ENCODE measurements at regions not wholly inside any gene's neighbourhood (a gene's known extent, or its start where the extent isn't known, plus 50 kb on each side); places are given as distances from the start of the nearest gene placed in this dataset.

GRCh38 chr22:49713003-49713402 is 114.7 kb downstream of the BRD1 start:
- no peak overlapping the region for H3K4me3 ChIP-seq (replicated peaks in 1 of 2; ENCODE audit: low read depth in 1 of 2, low read length in 2 of 2)
- no peaks in the 10 kb centered on the region for H3K36me3 ChIP-seq (ENCODE audit: control insufficient read depth in 1 of 2, insufficient read depth in 2 of 2, low read length in 2 of 2)
- DNase-seq (ENCODE audit: low read depth, low spot score) (no peak), ATAC-seq (no peak)
- H3K9me3 ChIP-seq (ENCODE audit: control insufficient read depth in 1 of 2, insufficient read depth in 1 of 2, low read depth in 1 of 2, low read length in 2 of 2) = no peaks in the 10 kb centered on the region
- RAD21 ChIA-PET (ENCODE audit: low non-redundant PET in 1 of 2, low total read pairs in 2 of 2, uncharacterized antibody in 2 of 2, unreplicated experiment in 2 of 2) = no interaction called here
- no peaks in the 10 kb centered on the region for H4K20me1 ChIP-seq (ENCODE audit: insufficient read depth)
- intact Hi-C loops (cut with micrococcal nuclease) = no loop called here
- peaks cover 34% of the 10 kb centered on the region; the same call in 1 of the 2 replicates for H3K27me3 ChIP-seq (ENCODE audit: insufficient read depth, low read length)
- no peak overlapping the region for H2AFZ ChIP-seq (ENCODE audit: low read depth, low read length, poor library complexity, severe bottlenecking)
- no peaks in the 10 kb centered on the region for H3K4me1 ChIP-seq (ENCODE audit: control insufficient read depth in 1 of 2, insufficient read depth in 2 of 2, low read length in 2 of 2)
- no peak overlapping the region for H3K9ac ChIP-seq (ENCODE audit: low read length)
- no peak overlapping the region for H3K4me2 ChIP-seq (ENCODE audit: low read length)
- CTCF ChIA-PET = no interaction called here
- TF ChIP-seq JUND (IDR thresholded peaks at IDR 0.05) = no peak
- TF ChIP-seq SRF (IDR thresholded peaks at IDR 0.05; ENCODE audit: low read depth) = no peak
- BruUV-seq (replicated peaks) = no TSS peak
- H3K9me2 ChIP-seq (ENCODE audit: insufficient read depth) = no peaks in the 10 kb centered on the region
- H3K27ac ChIP-seq (ENCODE audit: low read depth, low read length) = no peak overlapping the region
- no peaks in the 10 kb centered on the region for H3K79me2 ChIP-seq (ENCODE audit: insufficient read depth, low read length)
- POLR2A ChIA-PET = no interaction called here

DNA sequence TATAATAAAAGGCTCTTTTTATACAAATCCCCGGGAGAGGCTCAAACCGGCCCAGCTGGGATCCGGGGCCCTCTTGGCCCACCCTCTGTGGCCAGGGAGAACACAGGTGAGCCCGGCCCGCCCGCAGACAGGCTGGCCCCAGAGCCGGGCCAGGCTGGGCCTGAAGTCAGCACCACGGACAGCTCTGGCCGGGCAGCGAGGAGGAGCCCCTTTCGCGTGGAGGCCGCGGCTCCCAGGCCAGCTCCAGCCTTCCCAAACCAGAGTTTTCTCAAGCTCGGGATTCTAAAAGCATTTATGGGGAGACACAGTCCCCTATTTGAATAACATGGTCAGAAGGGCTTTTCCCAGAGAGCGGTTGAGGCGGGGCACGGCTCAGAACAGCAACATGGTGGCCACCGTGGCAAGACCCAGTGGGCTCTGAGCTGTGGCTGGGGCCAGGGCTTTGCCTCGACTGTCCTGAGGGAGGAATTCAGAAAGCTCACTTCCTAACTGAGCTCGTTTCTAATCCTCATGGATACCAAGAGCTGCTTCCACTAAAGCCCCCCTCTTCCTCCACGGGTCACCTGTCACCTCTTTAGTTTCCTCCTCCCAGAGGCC is 115.4 kb downstream of the BRD1 start:
- POLR2A ChIA-PET = no interaction called here
- no peaks in the 10 kb centered on the region for H3K79me2 ChIP-seq (ENCODE audit: insufficient read depth, low read length)

More for the DNA sequence above, 115.4 kb downstream of the BRD1 start:
- no TSS peak for BruUV-seq (replicated peaks)
- intact Hi-C loops (cut with micrococcal nuclease) = no loop called here
- ChIA-PET RAD21 (ENCODE audit: low non-redundant PET in 1 of 2, low total read pairs in 2 of 2, uncharacterized antibody in 2 of 2, unreplicated experiment in 2 of 2) (no interaction called here), CTCF (no interaction called here)
- Histone ChIP-seq H3K9ac (ENCODE audit: low read length) (no peak overlapping the region), H3K4me1 (ENCODE audit: control insufficient read depth in 1 of 2, insufficient read depth in 2 of 2, low read length in 2 of 2) (no peaks in the 10 kb centered on the region), H3K4me3 (replicated peaks in 1 of 2; ENCODE audit: low read depth in 1 of 2, low read length in 2 of 2) (no peak overlapping the region), H3K9me3 (ENCODE audit: control insufficient read depth in 1 of 2, insufficient read depth in 1 of 2, low read depth in 1 of 2, low read length in 2 of 2) (no peaks in the 10 kb centered on the region), H3K27me3 (ENCODE audit: insufficient read depth, low read length) (peaks cover 34% of the 10 kb centered on the region; the same call in 1 of the 2 replicates), H2AFZ (ENCODE audit: low read depth, low read length, poor library complexity, severe bottlenecking) (no peak overlapping the region), H3K4me2 (ENCODE audit: low read length) (no peak overlapping the region), H3K36me3 (ENCODE audit: control insufficient read depth in 1 of 2, insufficient read depth in 2 of 2, low read length in 2 of 2) (no peaks in the 10 kb centered on the region), H3K27ac (ENCODE audit: low read depth, low read length) (no peak overlapping the region), H4K20me1 (ENCODE audit: insufficient read depth) (no peaks in the 10 kb centered on the region), H3K9me2 (ENCODE audit: insufficient read depth) (no peaks in the 10 kb centered on the region)
- no peak; the same call in 1 of the 2 replicates for ATAC-seq
- TF ChIP-seq, protein P1, sequence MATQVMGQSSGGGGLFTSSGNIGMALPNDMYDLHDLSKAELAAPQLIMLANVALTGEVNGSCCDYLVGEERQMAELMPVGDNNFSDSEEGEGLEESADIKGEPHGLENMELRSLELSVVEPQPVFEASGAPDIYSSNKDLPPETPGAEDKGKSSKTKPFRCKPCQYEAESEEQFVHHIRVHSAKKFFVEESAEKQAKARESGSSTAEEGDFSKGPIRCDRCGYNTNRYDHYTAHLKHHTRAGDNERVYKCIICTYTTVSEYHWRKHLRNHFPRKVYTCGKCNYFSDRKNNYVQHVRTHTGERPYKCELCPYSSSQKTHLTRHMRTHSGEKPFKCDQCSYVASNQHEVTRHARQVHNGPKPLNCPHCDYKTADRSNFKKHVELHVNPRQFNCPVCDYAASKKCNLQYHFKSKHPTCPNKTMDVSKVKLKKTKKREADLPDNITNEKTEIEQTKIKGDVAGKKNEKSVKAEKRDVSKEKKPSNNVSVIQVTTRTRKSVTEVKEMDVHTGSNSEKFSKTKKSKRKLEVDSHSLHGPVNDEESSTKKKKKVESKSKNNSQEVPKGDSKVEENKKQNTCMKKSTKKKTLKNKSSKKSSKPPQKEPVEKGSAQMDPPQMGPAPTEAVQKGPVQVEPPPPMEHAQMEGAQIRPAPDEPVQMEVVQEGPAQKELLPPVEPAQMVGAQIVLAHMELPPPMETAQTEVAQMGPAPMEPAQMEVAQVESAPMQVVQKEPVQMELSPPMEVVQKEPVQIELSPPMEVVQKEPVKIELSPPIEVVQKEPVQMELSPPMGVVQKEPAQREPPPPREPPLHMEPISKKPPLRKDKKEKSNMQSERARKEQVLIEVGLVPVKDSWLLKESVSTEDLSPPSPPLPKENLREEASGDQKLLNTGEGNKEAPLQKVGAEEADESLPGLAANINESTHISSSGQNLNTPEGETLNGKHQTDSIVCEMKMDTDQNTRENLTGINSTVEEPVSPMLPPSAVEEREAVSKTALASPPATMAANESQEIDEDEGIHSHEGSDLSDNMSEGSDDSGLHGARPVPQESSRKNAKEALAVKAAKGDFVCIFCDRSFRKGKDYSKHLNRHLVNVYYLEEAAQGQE (IDR thresholded peaks at IDR 0.05; ENCODE audit: low read depth) = peak; percentile 73
- TF ChIP-seq MAX (IDR thresholded peaks at IDR 0.05) (no peak), YY1 (IDR thresholded peaks at IDR 0.05; ENCODE audit: extremely low read depth, insufficient replicate concordance, low read depth, low read length) (no peak), POLR2A (IDR thresholded peaks at IDR 0.05; ENCODE audit: borderline replicate concordance, extremely low read depth, insufficient read depth, insufficient read length) (no peak)
- DNase-seq (ENCODE audit: low read depth, low spot score) = no peak
